ENCODE measurements at regions not wholly inside any gene's neighbourhood (a gene's known extent, or its start where the extent isn't known, plus 50 kb on each side); places are given as distances from the start of the nearest gene placed in this dataset.

DNA sequence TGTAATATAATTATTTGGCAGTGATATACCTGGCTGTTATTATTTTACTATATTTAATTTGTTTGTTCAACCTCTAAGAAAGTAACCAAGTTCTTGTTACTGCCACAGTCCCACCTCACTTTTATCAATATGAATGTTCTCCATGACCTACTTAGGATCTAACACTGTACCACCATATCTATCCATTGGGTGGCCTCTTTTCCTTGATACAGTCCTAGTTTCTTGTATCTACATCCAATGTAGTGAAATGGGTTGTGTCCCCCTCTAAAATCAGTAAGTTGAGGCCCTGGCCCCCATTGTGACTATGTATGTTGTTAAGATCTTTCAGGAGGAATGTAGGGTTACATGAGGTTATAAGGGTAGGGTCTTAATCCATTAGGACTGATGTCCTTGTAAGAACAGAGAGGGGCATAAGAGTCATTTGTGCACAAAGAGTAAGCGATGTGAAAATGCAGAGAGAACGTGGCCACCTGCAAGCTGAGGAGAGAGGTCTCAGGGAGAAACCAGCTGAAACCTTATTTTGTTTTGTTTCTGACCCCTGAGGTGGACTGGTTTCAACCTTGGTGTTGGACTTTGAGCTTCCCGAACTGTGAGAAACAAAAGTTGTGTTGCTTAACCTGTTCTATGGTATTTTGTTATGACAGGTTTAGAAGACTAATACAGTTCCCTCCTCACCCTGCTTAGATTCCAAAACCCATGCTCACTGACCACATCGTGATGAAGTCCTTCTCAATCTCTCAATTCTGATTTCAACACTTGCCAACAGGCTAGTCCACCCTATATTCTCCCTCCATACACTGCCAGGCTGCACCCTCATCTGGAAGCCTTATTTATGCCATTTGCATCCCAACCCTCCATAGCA lies 387.3 kb upstream of the EPHA7 start:
- TF ChIP-seq, protein P1, sequence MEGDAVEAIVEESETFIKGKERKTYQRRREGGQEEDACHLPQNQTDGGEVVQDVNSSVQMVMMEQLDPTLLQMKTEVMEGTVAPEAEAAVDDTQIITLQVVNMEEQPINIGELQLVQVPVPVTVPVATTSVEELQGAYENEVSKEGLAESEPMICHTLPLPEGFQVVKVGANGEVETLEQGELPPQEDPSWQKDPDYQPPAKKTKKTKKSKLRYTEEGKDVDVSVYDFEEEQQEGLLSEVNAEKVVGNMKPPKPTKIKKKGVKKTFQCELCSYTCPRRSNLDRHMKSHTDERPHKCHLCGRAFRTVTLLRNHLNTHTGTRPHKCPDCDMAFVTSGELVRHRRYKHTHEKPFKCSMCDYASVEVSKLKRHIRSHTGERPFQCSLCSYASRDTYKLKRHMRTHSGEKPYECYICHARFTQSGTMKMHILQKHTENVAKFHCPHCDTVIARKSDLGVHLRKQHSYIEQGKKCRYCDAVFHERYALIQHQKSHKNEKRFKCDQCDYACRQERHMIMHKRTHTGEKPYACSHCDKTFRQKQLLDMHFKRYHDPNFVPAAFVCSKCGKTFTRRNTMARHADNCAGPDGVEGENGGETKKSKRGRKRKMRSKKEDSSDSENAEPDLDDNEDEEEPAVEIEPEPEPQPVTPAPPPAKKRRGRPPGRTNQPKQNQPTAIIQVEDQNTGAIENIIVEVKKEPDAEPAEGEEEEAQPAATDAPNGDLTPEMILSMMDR (IDR thresholded peaks at IDR 0.05; ENCODE audit: unreplicated experiment) = no peak
- no peak overlapping the region for H3K27ac Mint-ChIP-seq
- no peak for DNase-seq (ENCODE audit: low spot score, unreplicated experiment)
- peaks cover 11% of the 10 kb centered on the region for H3K9me3 Mint-ChIP-seq (ENCODE audit: low read depth)
- H3K27me3 Mint-ChIP-seq = no peaks in the 10 kb centered on the region
- H3K4me3 Mint-ChIP-seq (ENCODE audit: low read depth) = no peak overlapping the region
- H3K4me1 Mint-ChIP-seq (ENCODE audit: low read depth) = no peaks in the 10 kb centered on the region
- no peaks in the 10 kb centered on the region for H3K36me3 Mint-ChIP-seq (ENCODE audit: insufficient read depth)

DNA sequence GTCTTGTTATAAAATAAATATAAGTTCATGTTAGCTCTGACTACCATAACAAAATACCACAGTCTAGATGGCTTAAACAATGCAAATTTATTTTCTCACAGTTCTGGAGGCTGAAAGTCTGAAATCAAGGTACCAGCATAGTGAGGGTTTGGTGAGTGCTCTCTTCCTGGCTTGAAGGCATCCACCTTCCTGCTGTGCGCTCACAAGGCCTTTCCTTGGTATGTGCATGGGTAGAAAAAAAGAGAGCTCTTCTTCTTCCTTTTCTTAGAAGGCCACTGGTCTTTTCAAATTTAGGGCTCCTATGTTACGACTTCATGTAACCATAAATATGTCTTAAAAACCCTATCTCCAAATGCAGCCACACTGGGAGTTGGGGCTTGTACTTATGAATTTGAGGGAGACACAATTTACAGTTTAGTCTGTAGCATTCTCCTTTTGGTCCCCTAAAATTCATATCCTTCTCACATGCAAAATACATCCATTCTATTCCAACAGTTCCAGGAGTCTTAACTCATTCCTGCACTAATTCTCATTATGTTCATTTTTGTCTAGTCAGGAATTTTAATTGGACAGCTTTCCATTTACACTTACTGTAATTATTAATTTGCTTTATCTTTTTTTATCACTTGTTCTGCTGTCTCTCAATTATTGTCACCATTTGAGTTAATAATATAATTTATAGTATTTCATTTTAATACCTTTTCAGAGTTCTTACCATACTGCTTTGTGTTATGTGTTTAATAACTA lies 381.9 kb upstream of the EPHA7 start:
- H3K4me1 Mint-ChIP-seq (ENCODE audit: low read depth) = no peaks in the 10 kb centered on the region
- no peaks in the 10 kb centered on the region for H3K36me3 Mint-ChIP-seq (ENCODE audit: insufficient read depth)
- TF ChIP-seq, protein P1 (IDR thresholded peaks at IDR 0.05; ENCODE audit: unreplicated experiment) = no peak
- no peak overlapping the region for H3K4me3 Mint-ChIP-seq (ENCODE audit: low read depth)
- no peak overlapping the region for H3K27ac Mint-ChIP-seq
- no peak for DNase-seq (ENCODE audit: low spot score, unreplicated experiment)
- no peaks in the 10 kb centered on the region for H3K27me3 Mint-ChIP-seq
- no peaks in the 10 kb centered on the region for H3K9me3 Mint-ChIP-seq (ENCODE audit: low read depth)

DNA sequence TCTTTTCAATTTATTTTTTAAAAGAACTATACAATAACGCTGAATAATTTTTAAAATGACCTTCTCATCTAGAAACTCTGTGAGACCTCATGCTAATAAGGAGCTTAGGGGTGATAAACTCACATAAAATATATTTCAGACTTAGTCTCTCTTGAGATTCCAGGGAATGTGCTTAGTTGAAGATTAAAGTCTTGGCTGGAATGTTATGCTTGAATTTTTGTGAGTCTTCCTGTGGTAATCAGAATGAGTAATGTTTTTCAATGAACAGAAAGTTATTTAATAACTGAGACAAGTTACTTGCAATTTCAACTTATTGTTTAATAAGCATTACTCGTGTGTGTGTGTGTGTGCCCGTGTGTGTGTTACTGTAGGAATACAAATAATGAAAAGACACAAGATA lies 379.9 kb upstream of the EPHA7 start:
- no peaks in the 10 kb centered on the region for H3K4me1 Mint-ChIP-seq (ENCODE audit: low read depth)
- H3K27ac Mint-ChIP-seq = no peak overlapping the region
- H3K9me3 Mint-ChIP-seq (ENCODE audit: low read depth) = no peaks in the 10 kb centered on the region
- no peak overlapping the region for H3K4me3 Mint-ChIP-seq (ENCODE audit: low read depth)
- H3K27me3 Mint-ChIP-seq = no peaks in the 10 kb centered on the region
- DNase-seq (ENCODE audit: low spot score, unreplicated experiment) = no peak
- TF ChIP-seq, protein P1 (IDR thresholded peaks at IDR 0.05; ENCODE audit: unreplicated experiment) = no peak
- H3K36me3 Mint-ChIP-seq (ENCODE audit: insufficient read depth) = no peaks in the 10 kb centered on the region

DNA sequence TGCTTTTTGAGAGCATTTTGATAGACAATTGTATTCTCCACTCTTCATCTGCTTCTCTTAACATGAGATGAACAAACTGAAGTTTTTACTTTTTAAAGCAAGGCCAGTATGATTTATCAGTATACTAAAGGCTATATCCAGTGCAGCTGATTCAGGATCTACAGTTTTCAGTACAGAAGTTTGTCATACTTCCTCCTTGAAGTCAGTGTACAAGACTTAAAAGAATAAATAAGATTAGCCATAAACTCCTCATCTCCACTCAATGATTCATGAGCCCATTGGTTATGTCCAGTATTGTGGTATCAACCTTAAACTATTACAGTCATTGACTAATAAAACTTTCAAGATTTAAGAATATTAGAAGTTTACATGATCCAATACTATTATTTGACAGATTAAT lies 374.8 kb upstream of the EPHA7 start:
- no peak overlapping the region for H3K4me3 Mint-ChIP-seq (ENCODE audit: low read depth)
- H3K36me3 Mint-ChIP-seq (ENCODE audit: insufficient read depth) = no peaks in the 10 kb centered on the region
- H3K4me1 Mint-ChIP-seq (ENCODE audit: low read depth) = no peaks in the 10 kb centered on the region
- DNase-seq (ENCODE audit: low spot score, unreplicated experiment) = no peak
- H3K9me3 Mint-ChIP-seq (ENCODE audit: low read depth) = no peaks in the 10 kb centered on the region
- H3K27me3 Mint-ChIP-seq = no peaks in the 10 kb centered on the region
- H3K27ac Mint-ChIP-seq = no peak overlapping the region
- TF ChIP-seq, protein P1 (IDR thresholded peaks at IDR 0.05; ENCODE audit: unreplicated experiment) = no peak

DNA sequence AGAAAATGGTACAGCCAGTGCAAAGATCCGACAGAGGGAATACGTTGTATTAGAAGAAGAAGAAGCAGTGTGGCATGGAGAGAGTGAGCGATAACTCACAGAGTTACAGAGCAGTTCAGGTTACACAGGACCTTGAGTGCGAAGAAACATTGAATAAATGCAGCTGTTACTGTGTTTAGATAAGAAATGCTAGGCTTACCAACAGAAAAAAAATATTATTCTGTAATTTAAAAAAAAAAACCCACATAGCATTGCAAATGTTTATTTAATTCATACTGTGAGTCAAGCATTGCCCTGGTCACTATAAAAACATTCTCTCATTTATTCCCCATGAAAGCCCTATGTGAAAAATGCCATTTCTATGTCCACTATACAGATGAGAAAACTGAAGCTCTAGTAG lies 373.4 kb upstream of the EPHA7 start:
- Mint-ChIP-seq H3K4me3 (ENCODE audit: low read depth) (no peak overlapping the region), H3K4me1 (ENCODE audit: low read depth) (no peaks in the 10 kb centered on the region), H3K27me3 (peaks cover 1% of the 10 kb centered on the region), H3K36me3 (ENCODE audit: insufficient read depth) (no peaks in the 10 kb centered on the region), H3K27ac (no peak overlapping the region), H3K9me3 (ENCODE audit: low read depth) (no peaks in the 10 kb centered on the region)
- no peak for DNase-seq (ENCODE audit: low spot score, unreplicated experiment)
- TF ChIP-seq, protein P1 (IDR thresholded peaks at IDR 0.05; ENCODE audit: unreplicated experiment) = no peak

Measured in progenitor cell of endocrine pancreas (in vitro differentiated cells).